ENCODE measurements at regions not wholly inside any gene's neighbourhood (a gene's known extent, or its start where the extent isn't known, plus 50 kb on each side); places are given as distances from the start of the nearest gene placed in this dataset.

GRCh38 chr2:12114816-12115215 lies 368.4 kb downstream of the LPIN1 start:
- TF ChIP-seq CTCF (optimal IDR thresholded peaks at IDR 0.05 in 1 of 3, IDR thresholded peaks at IDR 0.05 in 1 of 3, conservative IDR thresholded peaks at IDR 0.05 in 1 of 3; ENCODE audit: extremely low read depth in 1 of 3, insufficient read depth in 2 of 3, low read length in 3 of 3) = no peak
- no peak for TF ChIP-seq EZH2 (IDR thresholded peaks at IDR 0.05; ENCODE audit: low read length)
